Endothelial cell (in vitro differentiated cells): ENCODE measurements at regions not wholly inside any gene's neighbourhood (a gene's known extent, or its start where the extent isn't known, plus 50 kb on each side); places are given as distances from the start of the nearest gene placed in this dataset.

Experiments
- DNase-seq: peaks from one replicate; pipeline ENCODE4 v3.0.0; 2021; ENCODE audit warnings: low spot score
- H3K27ac Mint-ChIP-seq: one replicate; pipeline ENCODE4 v1.8.0; 2021; ENCODE audit warnings: mixed read lengths, inconsistent platforms; ENCODE audit not compliant: unreplicated experiment
- H3K27me3 Mint-ChIP-seq: one replicate; pipeline ENCODE4 v1.8.0; 2021; ENCODE audit warnings: mild to moderate bottlenecking, moderate library complexity, mixed read lengths, inconsistent platforms; ENCODE audit not compliant: unreplicated experiment
- H3K36me3 Mint-ChIP-seq: one replicate; pipeline ENCODE4 v1.8.0; 2021; ENCODE audit warnings: mild to moderate bottlenecking, low read depth, mixed read lengths, inconsistent platforms; ENCODE audit not compliant: unreplicated experiment
- H3K4me1 Mint-ChIP-seq: one replicate; pipeline ENCODE4 v1.8.0; 2021; ENCODE audit warnings: mild to moderate bottlenecking, mixed read lengths, inconsistent platforms; ENCODE audit not compliant: unreplicated experiment
- H3K4me3 Mint-ChIP-seq: one replicate; pipeline ENCODE4 v1.8.0; 2021; ENCODE audit warnings: mild to moderate bottlenecking, mixed read lengths, inconsistent platforms; ENCODE audit not compliant: unreplicated experiment
- H3K9me3 Mint-ChIP-seq: one replicate; pipeline ENCODE4 v1.8.0; 2021; ENCODE audit warnings: mixed read lengths, inconsistent platforms; ENCODE audit not compliant: unreplicated experiment
- TF ChIP-seq, protein P1 (sequence below): fragments of 200-600 bp; sonication (generic); IDR thresholded peaks from one replicate; pipeline ENCODE4 v1.5.0; 2021; ENCODE audit warnings: antibody characterized with exemption; ENCODE audit not compliant: unreplicated experiment

DNA sequence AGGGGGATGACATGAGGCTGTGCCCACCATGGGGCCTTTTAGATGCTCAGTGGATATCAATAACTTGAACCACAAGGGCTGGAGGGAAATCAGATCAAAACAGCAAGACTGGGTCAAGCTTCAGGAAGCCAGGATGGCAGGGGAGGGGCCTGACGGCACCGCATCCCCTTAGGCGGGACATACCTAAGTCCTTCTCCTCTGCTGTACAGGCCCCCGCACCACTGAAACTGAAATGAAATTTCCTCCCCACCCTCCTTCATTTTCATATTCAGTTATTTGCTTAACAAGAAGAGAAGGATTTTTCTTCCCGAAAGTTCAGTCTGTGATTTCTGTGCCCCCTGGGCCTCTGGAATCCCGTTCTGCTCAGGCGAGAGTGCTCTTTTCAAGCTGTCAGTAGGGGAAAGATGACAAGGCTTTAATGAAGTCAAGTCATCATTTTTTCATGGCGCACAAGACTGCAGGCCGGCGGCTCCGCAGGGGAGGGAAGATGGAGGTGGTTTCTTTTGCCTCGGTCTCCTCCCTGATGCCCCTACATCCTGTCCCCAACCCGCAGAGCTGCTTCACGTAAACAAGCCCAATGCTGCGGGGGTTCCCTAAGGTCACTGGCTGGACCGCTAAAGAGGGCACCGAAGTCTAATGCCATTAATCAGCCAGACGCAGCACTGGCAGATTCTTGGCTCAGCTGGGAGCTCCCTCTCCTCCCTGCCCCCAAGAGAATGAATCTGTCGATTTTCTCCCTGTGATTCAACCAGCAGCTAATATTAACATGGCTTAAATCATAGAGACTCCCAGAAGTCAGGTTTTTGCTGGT, 264.8 kb downstream of the C1orf94 start:
- TF ChIP-seq, protein P1, sequence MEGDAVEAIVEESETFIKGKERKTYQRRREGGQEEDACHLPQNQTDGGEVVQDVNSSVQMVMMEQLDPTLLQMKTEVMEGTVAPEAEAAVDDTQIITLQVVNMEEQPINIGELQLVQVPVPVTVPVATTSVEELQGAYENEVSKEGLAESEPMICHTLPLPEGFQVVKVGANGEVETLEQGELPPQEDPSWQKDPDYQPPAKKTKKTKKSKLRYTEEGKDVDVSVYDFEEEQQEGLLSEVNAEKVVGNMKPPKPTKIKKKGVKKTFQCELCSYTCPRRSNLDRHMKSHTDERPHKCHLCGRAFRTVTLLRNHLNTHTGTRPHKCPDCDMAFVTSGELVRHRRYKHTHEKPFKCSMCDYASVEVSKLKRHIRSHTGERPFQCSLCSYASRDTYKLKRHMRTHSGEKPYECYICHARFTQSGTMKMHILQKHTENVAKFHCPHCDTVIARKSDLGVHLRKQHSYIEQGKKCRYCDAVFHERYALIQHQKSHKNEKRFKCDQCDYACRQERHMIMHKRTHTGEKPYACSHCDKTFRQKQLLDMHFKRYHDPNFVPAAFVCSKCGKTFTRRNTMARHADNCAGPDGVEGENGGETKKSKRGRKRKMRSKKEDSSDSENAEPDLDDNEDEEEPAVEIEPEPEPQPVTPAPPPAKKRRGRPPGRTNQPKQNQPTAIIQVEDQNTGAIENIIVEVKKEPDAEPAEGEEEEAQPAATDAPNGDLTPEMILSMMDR: no peak
- H3K4me1 Mint-ChIP-seq: no peaks in the 10 kb centered on the region
- H3K9me3 Mint-ChIP-seq: no peaks in the 10 kb centered on the region
- peak overlapping the region; percentile 9 for H3K27ac Mint-ChIP-seq
- H3K4me3 Mint-ChIP-seq: no peak overlapping the region
- no peak for DNase-seq
- H3K27me3 Mint-ChIP-seq: peaks cover 3% of the 10 kb centered on the region
- no peaks in the 10 kb centered on the region for H3K36me3 Mint-ChIP-seq

DNA sequence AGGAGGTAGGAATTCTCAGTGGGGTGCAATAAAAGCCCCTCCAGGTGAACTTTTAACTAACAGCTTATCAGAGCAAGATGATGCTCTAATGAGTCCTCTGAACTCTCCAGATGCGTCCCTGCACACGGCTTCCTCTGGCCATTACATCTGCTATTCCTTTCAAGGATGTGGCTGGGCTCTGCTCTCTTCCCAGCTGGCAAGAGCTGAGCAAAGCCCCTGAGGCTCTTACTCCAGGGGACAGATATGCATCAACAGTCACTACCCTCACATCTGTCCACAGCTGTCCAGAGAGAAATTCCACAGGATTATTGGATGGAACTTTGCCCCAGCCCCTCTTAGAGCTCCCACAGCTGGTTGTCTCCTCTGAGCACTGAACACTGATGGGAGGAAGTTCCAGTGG, 267.8 kb downstream of the C1orf94 start:
- no peak overlapping the region for H3K4me3 Mint-ChIP-seq
- TF ChIP-seq, protein P1: no peak
- H3K36me3 Mint-ChIP-seq: peaks cover 3% of the 10 kb centered on the region
- no peaks in the 10 kb centered on the region for H3K9me3 Mint-ChIP-seq
- peaks cover 3% of the 10 kb centered on the region for H3K27me3 Mint-ChIP-seq
- no peak for DNase-seq
- H3K4me1 Mint-ChIP-seq: no peaks in the 10 kb centered on the region
- no peak overlapping the region for H3K27ac Mint-ChIP-seq

DNA sequence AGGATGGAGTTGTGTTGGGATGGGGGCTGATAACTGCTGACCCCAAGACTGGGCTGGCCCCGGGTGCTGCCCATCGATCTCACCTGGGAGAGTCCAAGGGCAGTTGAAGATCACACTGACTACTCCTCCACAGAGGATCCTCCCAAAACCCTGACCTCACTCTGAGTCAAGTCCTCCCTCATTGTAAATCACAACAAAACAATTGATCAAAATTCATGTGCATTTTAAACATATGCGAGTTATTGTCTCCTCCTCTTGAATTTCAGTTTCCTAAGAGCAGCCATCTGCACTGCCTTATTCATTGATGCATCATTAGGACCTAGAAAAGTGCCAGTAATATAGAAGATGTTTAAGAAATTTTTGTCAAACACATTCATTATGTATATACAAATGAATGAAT, 273.6 kb downstream of the C1orf94 start:
- Mint-ChIP-seq H3K36me3 (peaks cover 3% of the 10 kb centered on the region), H3K4me3 (no peak overlapping the region), H3K9me3 (no peaks in the 10 kb centered on the region), H3K4me1 (no peaks in the 10 kb centered on the region), H3K27me3 (no peaks in the 10 kb centered on the region), H3K27ac (no peak overlapping the region)
- TF ChIP-seq, protein P1: no peak
- no peak for DNase-seq

DNA sequence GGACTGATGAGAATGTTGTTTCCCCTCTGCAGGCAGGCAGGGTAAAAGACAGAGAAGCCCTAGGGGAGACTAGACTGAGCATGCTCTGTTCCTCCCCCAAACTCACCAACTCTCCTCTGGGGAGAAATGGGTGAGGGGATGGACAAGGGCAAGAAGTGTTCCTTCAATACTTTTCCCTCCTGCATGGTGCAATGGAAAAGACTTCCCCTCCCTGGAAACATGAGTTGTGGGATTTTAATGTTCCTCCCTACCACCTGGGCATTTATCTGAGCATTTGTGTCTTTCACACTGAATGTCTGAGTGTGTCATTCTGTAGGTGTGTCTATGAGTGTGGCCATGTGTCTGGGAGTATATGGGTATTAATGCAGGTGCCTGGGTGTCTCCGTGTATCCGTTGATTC, 275.7 kb downstream of the C1orf94 start:
- no peaks in the 10 kb centered on the region for H3K4me1 Mint-ChIP-seq
- H3K9me3 Mint-ChIP-seq: no peaks in the 10 kb centered on the region
- H3K36me3 Mint-ChIP-seq: no peaks in the 10 kb centered on the region
- H3K4me3 Mint-ChIP-seq: no peak overlapping the region
- no peak overlapping the region for H3K27ac Mint-ChIP-seq
- no peak for DNase-seq
- TF ChIP-seq, protein P1: no peak
- no peaks in the 10 kb centered on the region for H3K27me3 Mint-ChIP-seq

DNA sequence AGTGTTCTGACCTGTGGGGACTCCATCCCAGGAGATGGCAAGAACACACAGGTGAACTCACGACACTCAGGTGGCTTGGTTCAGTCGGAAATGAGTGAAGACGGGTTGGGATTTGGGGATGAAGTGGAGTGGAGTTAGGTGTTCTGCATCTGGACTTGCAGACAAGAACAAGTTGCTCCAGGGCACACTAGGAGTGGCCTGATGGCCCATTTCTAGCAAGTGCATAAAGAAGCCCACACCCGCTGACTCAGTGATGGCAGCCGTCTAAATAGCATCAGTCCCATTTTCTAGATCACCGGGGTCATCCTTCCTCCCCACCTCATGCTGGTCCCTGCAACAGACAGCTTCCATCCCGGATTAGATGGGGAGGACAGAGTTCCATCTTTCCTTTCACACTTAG, 278.4 kb downstream of the C1orf94 start:
- Mint-ChIP-seq H3K27me3 (no peaks in the 10 kb centered on the region), H3K36me3 (no peaks in the 10 kb centered on the region), H3K4me3 (no peak overlapping the region), H3K27ac (no peak overlapping the region), H3K9me3 (no peaks in the 10 kb centered on the region), H3K4me1 (no peaks in the 10 kb centered on the region)
- DNase-seq: no peak
- TF ChIP-seq, protein P1: no peak
